ENCODE measurements at regions not wholly inside any gene's neighbourhood (a gene's known extent, or its start where the extent isn't known, plus 50 kb on each side); places are given as distances from the start of the nearest gene placed in this dataset.

DNA sequence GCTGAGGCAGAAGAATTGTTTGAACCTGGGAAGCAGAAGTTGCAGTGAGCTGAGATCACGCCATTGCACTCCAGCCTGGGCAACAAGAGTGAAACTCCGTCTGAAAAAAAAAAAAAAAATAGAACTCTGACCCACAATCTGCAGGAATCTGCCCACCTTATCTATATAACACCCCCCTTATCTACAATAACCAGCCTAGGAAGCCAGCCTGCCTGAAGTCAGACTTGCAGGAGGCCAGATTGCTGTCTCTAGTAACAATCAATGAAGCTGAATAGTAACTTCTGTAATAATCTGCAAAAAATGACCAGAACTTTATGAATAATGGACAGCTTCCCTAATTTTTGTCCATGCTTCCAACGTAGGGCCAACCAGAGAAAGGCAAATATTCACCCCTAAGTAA is 352.5 kb downstream of the CD83 start:
- TF ChIP-seq, protein P1, sequence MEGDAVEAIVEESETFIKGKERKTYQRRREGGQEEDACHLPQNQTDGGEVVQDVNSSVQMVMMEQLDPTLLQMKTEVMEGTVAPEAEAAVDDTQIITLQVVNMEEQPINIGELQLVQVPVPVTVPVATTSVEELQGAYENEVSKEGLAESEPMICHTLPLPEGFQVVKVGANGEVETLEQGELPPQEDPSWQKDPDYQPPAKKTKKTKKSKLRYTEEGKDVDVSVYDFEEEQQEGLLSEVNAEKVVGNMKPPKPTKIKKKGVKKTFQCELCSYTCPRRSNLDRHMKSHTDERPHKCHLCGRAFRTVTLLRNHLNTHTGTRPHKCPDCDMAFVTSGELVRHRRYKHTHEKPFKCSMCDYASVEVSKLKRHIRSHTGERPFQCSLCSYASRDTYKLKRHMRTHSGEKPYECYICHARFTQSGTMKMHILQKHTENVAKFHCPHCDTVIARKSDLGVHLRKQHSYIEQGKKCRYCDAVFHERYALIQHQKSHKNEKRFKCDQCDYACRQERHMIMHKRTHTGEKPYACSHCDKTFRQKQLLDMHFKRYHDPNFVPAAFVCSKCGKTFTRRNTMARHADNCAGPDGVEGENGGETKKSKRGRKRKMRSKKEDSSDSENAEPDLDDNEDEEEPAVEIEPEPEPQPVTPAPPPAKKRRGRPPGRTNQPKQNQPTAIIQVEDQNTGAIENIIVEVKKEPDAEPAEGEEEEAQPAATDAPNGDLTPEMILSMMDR (IDR thresholded peaks at IDR 0.05) = no peak
- TF ChIP-seq POLR2A (IDR thresholded peaks at IDR 0.05) = no peak
- no peak for TF ChIP-seq POLR2AphosphoS5 (IDR thresholded peaks at IDR 0.05; ENCODE audit: insufficient read depth in 1 of 2, low read depth in 1 of 2)
